GM19467 (cell line): ENCODE measurements at regions not wholly inside any gene's neighbourhood (a gene's known extent, or its start where the extent isn't known, plus 50 kb on each side); places are given as distances from the start of the nearest gene placed in this dataset.
"Not testable (repeated sequence)": the region's sequence is repeated elsewhere in the genome, so short reads cannot be mapped to it uniquely, and the experiment has no call there.

Source experiments
- ATAC-seq: cut with Tn5 transposase; IDR thresholded peaks from one replicate; pipeline ENCODE4 v1.9.1; 2021; ENCODE audit warnings: mild to moderate bottlenecking, moderate library complexity; ENCODE audit not compliant: unreplicated experiment

DNA sequence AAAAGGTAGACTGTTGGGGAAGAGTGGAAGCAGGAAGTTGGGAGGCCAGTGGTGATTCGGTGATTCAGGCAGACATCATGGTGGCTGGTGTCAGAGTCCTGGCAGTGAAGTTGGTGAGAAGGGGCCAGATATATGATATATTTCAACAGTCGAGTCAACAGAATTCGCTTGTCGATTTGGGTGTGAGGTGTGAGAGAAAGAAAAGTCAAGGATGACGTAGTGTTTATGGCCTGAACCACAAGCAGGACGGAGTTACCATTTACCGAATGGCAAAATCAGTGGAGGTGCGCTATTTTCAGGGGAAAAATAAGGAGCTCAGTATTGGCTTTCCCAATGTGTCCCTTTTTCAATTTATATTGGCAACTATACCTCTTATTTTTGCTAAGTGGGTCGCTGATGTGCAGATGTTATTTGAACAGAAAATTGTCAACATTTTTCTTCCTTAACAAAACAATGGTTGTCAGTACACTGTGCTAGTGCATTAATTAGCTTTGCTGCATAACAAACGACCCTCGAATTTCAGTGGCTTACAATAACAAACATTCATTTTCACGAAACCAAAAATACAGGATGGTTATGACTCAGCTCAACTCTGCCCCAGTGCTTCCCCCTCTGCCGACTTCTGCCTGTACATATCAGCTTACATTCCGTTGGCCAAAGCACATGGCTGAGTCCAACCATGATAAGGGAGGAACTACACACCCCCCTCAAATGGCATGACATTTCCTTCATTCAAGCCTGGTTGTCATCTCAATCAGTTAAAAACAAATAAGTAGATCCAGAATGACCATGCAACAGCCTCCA, 255.0 kb upstream of the ZFP64 start:
- ATAC-seq, result no peak

DNA sequence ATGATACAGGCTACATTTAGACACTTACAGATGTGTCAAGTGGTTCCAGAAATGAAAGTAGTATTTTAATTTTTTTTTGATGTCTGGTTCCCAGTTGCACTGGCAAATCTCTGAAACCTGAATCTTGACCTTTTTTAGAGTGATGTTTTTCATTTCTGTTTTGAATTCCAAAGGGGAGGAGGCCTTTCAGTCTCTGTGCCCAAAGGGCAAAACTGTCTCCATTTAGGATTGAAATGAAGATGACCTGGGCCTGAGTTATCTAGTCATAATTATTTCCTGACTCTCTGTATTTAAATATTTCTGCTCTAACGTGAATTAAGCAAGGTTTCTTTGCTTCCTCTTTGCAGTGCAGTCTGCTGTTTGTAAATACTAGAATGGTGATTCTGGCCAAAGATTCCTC, 252.9 kb upstream of the ZFP64 start:
- no peak for ATAC-seq

DNA sequence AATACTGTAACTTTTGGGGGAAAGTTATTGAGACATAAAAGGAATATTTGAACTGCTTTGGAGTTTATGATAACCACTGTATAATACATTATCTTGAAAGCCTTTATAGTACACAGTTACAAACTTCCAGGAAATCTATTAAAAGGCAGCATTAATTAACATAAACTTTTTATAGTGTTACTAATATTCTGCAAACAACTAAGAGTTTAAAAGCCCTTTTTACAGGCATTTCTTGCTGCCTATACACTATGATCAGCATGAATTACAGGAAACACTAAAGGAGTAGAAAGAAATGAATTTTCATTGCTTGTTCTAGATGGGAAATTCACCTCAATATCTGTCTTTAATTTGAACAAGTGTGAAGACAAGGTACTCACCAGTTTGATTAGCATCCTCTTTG, 252.3 kb upstream of the ZFP64 start:
- ATAC-seq, result no peak

DNA sequence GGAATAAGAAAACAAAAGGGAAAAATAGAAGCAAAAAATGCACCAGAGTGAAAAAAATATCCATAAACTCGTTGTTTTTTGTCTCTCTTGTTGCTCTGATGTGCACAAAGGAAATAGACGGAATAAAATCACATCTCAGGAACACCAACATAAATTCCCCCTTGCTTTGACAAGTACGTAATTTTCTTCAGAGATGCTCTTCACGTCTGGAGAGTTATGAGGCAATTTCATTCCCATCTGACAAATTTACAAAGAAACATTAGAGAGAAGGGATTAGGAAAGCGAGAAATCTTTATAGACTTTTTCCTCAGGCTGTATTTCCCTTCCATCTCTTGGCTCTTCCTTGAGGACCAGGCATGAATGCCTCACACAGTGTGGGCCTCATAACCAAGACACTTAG, 250.1 kb upstream of the ZFP64 start:
- ATAC-seq, result no peak

DNA sequence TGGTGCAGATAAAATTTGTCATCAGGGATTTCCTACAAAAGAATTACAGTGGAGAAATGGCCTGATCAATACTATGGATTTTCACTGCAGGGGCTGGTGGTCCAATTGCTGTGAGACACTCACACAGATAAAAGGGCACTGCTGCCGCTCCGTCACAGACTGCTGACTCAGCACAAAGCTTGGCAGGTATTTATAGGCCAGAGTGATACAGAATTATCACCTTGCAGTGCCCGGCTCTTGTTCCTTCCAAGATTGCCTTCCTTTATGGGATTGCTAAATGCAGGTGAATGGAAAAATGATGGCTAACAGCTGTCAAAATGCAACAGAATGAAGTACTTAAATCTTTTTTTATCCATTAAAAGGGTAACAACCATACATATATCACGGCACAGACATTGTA, 247.8 kb upstream of the ZFP64 start:
- ATAC-seq, result no peak

DNA sequence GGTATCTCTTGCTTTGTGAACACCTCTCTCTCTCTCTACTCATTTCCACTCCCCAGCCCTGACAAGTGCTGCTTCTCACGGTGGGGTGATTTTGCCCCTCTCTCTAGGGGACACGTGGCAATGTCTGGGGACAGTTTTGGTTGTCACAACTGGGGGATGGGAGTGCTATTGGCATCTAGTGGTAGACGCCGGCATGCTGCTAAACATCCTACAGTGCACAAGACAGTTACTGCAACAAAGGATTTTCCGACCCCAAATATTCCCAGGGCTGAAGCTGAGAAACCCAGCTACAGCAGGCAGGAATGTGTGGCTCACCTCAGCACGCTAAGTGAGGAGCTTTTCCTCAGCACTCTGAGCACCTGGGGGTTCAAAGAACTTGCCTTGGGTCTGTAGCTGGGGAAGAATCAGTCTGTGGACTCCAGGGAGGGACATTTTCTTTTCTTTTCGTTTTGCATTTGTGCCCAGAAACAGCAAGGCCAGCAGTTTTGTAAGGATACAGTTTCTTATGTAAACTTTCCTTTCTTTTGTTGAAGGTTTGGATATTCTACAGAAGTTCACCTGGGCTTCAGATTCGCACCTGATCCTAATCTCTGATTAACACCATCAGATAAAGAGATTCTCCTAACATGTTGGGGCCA, 246.9 kb upstream of the ZFP64 start:
- no peak for ATAC-seq

DNA sequence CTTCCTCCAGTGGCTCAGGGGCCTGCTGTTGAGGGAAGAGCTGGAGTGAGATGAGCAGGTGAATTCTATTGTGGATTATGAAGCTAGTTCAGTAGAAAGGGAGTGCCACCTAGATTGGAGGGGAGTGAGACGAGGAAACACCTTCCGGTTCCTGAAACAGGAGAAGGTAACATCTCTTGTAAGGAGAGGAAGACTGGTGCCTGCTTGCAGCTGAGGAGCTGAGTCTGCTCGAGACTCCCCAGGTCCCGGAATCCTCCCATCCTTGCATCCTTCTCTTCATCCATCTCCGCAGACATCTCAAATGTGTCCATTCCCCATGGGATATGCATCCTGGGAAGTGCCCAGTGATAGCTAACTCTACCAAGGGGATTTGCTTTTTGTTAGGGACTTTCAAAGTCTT, 242.9 kb upstream of the ZFP64 start:
- no peak for ATAC-seq

DNA sequence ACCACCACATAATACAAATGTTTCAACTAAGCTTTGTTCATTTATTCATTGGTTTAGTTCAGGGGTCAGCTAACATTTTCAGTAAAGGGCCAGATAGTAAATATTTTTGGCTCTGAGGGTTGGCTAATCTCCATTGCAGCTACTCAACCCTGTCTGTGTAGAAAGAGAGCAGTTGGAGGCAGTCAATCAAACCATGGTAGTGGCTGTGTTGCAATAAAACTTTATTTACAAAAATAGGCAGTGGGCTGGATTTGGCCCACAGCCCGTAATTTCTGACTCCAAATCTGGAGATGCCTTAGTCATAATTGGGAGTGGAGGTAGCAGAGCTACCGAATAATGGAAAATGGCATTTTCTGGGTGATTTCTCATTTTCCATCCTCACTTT, 242.5 kb upstream of the ZFP64 start:
- ATAC-seq, result no peak

DNA sequence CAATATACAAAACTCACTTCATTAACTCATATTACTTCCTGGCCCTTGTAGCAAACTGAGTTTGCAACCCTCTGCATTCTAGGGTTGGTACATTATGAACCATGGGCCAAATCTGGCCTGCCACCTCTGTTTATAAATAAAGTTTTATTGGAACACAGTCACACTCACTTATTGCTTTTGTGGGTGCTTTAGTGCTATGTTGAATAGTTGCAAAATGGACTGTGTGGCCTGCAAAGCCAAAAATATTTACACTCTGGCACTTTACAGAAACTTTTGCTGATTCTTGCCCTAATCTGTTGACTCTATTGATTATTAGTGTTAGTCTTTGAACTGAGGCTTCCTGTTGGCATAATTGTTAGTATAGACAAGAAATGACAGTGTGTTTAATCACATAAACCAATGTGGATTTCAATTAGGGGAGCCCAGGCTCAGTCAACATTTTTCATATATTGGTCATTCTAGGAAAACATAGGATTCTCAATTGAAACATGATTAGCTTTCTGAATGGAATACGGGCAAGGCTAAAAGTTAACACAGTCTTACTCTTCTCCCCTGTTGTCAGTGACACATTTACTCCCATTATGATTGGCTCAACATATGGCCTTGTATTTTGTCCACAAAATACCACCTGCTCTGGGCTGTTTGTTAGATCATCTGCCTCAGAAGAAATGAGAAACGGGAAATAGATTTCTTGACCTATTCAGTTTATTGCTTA, 241.9 kb upstream of the ZFP64 start:
- ATAC-seq, result no peak

DNA sequence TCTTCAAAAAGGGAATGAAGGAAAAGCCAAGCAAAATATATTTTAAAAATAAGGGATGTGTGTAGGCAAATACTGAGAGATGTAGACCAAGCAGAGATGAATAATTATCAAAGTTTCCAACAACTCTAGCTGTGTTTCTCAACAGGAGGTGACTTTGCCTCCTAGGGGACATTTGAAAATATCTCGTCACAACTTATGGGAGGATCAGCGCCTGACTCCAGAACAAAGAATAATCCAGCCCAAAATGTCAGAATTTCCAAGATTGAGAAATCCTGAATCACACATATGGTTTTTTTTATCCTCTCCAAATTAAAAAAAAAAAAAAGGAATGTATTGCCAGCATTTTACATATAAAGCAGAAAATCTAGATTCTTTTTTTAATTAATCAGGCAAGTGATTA, 241.2 kb upstream of the ZFP64 start:
- no peak for ATAC-seq

DNA sequence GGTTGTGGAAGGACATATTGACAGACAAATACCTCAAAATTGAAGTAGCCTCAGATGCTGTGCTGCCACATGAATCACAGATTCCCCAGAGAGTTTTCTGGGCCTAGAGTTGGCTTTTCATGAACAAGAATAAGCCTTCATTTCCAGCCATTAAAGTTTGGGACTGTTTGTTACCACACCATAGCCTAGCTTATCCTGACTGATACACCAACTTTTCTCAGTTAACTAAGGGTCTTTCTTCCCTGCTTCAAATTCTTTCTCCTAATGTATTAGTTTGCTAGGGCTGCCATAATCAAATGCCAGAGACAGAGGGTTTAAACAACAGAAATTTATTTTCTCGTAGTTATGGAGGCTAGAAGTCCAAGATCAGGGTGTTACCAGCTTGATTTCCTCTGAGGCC, 237.4 kb upstream of the ZFP64 start:
- no peak for ATAC-seq

DNA sequence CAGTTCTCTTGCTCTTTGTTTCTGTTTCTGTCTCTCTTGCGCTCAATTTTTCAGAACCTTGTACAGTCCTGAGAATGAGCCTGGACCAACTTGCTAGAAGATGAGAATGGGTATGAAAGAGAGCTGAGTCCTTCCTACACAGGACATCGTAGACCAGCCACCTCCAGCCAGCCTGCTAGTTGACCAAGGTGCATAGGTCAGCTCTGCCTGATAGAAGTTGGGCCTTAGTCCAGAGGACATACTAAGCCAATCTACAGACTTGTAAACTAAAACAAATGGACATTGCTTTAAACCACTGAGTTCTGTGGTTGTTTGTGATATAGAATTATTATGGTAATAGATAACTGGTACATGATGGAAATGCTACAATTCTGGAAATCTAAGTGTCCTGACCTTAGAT, 236.4 kb upstream of the ZFP64 start:
- ATAC-seq, result no peak

DNA sequence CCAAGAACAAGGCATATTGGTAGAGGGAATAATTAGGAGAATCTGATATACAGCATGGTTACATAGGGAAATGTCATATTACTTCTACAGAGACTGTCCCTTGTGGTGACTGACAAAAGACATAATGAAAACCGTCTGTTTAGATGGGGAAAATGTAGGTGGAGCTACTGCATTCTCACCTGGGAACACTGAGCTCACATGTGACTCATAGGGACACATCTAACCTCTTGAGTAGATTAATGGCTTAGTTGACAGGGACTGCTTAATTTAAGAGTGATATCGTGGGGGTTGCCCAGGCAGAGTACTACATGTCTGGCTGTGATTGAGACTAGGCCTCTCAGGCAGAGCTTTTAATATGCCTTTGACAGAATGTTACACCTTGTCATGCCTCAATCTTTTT, 235.3 kb upstream of the ZFP64 start:
- ATAC-seq, result no peak

DNA sequence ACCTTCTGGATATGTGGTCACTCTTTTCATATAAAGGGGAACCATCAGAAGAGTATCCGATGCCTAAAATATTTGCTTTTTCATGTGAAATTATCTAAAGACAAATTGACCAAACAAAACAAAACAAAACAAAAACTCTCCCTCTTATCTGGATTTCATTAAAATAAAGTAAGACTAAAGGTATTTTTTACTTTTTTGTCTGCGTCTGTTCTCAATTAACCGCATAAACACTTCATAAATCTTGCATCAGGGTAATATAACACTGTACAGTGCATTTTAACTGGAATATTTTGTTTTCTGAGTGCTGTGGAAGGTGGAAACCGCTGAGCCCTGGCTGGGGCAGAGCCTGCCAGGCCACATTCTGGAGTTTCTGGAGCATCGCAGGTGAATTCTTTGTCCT, 234.1 kb upstream of the ZFP64 start:
- no peak for ATAC-seq

DNA sequence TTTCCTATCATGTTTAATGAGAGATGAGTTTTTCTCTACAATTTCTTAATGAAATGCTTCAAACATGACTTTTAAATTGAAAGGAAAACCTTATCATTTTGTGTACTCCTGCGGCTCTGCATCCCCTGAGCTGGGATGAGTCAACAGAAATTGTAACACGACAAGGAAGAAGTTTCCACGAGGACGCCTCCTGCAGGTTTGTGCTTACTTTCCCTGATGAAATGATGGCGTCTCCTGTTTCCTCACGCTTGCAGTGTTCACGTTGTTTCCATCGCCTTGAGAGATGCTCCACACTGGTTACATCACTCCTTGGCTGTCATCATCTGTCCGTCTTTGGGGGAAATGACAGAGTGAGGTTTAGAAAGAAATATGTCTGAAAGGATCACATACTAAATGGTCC, 233.7 kb upstream of the ZFP64 start:
- ATAC-seq, result no peak

DNA sequence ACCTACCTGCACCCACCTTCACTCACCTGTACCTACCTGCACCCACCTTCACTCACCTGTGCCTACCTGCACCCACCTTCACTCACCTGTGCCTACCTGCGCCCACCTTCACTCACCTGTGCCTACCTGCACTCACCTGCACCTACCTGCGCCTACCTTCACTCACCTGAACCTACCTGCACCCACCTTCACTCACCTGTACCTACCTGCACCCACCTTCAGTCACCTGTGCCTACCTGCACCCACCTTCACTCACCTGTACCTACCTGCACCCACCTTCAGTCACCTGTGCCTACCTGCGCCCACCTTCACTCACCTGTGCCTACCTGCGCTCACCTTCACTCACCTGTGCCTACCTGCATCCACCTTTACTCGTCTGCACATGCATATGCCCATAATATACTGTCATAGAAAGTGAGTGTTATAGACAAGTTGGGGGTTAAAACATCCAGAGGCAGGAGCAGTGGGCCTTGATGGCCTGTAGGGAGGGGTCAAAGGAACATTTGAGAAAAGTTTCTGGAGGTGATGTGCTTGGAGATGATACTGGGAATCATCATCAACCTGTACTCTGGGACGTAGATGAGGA, 232.9 kb upstream of the ZFP64 start:
- not testable (repeated sequence) for ATAC-seq

DNA sequence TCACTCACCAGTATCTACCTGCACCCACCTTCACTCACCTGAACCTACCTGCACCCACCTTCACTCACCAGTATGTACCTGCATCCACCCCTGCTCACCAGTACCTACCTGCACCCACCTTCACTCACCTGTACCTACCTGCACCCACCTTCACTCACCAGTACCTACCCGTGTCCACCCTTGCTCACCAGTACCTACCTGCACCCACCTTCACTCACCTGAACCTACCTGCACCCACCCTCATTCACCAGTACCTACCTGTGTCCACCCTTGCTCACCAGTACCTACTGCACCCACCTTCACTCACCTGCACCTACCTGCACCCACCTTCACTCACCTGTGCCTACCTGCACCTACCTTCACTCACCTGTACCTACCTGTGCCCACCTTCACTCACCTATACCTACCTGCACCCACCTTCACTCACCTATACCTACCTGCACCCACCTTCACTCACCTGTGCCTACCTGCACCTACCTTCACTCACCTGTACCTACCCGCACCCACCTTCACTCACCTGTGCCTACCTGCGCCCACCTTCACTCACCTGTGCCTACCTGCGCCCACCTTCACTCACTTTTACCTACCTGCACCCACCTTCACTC, 232.1 kb upstream of the ZFP64 start:
- ATAC-seq, result not testable (repeated sequence)

DNA sequence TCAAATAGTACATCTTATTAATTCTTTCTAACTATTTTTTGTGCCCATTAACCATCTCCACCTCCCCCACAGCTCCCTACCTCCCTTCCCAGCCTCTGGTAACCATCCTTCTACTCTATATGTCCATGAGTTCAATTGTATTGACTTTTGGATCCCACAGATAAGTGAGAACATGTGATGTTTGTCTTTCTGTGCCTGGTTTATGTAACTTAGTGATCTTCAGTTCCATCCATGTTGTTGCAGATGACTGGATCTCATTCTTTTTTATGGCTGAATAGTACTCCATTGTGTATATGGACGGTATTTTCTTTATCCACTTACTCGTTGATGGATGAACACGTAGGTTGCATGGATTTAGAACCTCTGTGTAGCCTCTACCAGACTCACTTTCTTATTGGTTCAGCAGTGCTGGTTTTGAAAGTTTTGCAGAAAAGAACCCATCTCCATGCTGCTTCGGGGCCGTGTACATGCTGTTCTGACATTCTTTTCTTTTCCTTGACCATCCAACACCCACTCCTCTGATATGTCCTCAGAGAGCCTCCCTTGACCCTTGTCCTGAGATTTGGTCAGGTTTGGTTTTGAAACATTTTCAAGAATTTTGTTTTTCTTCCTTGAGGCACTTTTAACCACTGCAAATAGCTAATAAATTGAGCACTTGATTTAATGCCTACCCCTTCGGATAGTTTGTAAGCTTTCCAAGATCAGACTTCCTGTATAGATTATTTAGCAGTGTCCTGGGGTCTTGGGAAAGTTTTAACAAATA, 231.2 kb upstream of the ZFP64 start:
- ATAC-seq, result no peak

DNA sequence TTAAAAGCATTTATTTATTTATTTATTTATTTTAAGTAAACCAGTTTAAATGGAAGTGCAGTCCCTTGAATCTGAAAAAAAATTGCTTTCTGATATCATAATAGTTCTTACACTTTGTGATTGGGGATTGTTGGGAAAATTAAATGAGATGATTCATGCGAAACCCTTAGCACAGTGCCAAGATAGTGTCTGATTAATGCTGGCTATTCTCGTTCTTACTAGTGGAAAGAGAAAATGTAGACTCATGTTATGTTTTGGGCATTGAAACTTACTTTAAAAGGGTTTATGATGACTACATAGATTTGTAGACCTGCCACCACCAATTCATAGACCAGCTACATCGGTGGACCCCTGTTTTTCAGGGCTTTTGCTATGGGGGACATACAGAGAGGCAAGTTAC, 229.2 kb upstream of the ZFP64 start:
- ATAC-seq, result no peak

DNA sequence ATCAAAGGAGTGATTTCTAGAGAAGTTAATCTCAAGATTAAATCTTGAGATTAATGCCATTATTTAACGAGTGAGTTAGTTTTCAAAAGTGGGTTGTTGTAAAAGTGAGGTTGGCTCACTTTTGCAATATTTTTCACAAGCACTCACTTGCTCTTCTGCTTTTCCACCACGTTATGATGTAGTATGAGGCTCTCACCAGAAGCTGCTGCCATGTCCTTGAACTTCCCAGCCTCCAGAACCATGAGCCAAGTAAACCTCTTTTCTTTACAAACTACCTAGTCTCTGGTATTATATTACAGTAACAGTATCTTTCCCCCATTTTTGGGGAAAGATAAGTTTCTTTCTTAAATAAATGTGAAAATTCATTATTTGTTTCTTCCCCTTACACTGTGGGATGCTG, 227.6 kb upstream of the ZFP64 start:
- ATAC-seq, result no peak

DNA sequence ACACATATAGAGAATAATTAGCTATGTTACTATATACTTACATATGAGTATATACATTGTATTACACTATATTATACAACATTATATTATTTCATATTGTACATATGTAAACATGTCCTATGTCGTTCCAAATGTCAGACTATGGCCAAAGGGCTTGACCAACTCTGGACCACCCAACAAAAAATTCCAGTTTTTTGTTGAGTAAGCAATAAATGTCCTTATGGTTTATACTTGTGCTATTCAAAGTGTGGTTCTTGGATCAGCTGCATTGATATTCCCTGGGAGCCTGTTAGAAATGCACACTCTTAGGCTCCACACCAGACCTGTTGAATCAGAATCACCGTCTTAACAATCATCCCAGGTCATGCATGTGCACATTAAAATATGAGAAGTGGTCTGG, 225.4 kb upstream of the ZFP64 start:
- ATAC-seq, result no peak
